Sigmoid colon (tissue), 6 donors: ENCODE measurements at regions not wholly inside any gene's neighbourhood (a gene's known extent, or its start where the extent isn't known, plus 50 kb on each side); places are given as distances from the start of the nearest gene placed in this dataset.

ENCODE experiments used
- DNase-seq: peaks from one replicate; pipeline ENCODE4 v3.0.0-alpha.2; 2019
- H3K27ac ChIP-seq, 4 donors: fragments of 200-600 bp; sonication (generic); one replicate each; pipeline ENCODE4 v1.5.1; 2016 to 2019; ENCODE audit warnings: mild to moderate bottlenecking in 1 of 4
- H3K27me3 ChIP-seq, 3 donors: fragments of 200-600 bp; sonication (generic); one replicate each; pipeline ENCODE4 v1.5.1; 2019; ENCODE audit warnings: mild to moderate bottlenecking in 1 of 3
- H3K36me3 ChIP-seq, 4 donors: fragments of 200-600 bp; sonication (generic); one replicate each; pipeline ENCODE4 v1.5.1; 2016 to 2019
- H3K4me1 ChIP-seq, 4 donors: fragments of 200-600 bp; sonication (generic); one replicate each; pipeline ENCODE4 v1.5.1; 2017 to 2019
- H3K4me3 ChIP-seq, 4 donors: fragments of 200-600 bp; sonication (generic); one replicate each; pipeline ENCODE4 v1.5.1; 2017 to 2019; ENCODE audit warnings: mild to moderate bottlenecking in 2 of 4, moderate library complexity in 1 of 4
- H3K9me3 ChIP-seq, 4 donors: fragments of 200-600 bp in 3 of 4; sonication (generic) in 3 of 4; one replicate each; pipeline versions ENCODE4 v1.5.1 to v1.6.1; 2013 to 2019
- EP300 ChIP-seq, 4 donors: sonication (generic); formaldehyde crosslinking; IDR thresholded peaks; one replicate each; pipeline ENCODE4 v1.6.1; 2017; ENCODE audit warnings: antibody characterized with exemption in 4 of 4
- POLR2A ChIP-seq, 2 donors: fragments of 450-650 bp; IDR thresholded peaks; one replicate each; pipeline ENCODE4 v1.6.1; 2016; ENCODE audit warnings: antibody characterized with exemption in 2 of 2, mild to moderate bottlenecking in 2 of 2, moderate library complexity in 2 of 2
- POLR2AphosphoS5 ChIP-seq, 4 donors: sonication (generic); formaldehyde crosslinking; IDR thresholded peaks; one replicate each; pipeline ENCODE4 v1.6.1; 2017; ENCODE audit warnings: antibody characterized with exemption in 4 of 4
- WGBS, 2 donors: extraction: QIAGEN DNeasy Blood & Tissue Kit; methylation state at CpG; one replicate each; pipeline ENCODE4 v1.1.7; 2013; 5-methylcytosine and 5-hydroxymethylcytosine counted together
- intact Hi-C: fragments of 100-400 bp; cut with DNase I; formaldehyde crosslinking; loops from one replicate; pipeline ENCODE4 v1.15.1; 2023
- TF ChIP-seq, protein P1 (sequence below), 4 experiments: fragments of 450-650 bp in 3 of 4; fragments of 200-600 bp in 1 of 4; IDR thresholded peaks; one replicate each; pipeline ENCODE4 v1.5.1; 2016 to 2019; ENCODE audit warnings: antibody characterized with exemption in 4 of 4, mild to moderate bottlenecking in 3 of 4, moderate library complexity in 2 of 4
- donor health status: healthy with polysubstance abuse.
- donor health status: healthy.

GRCh38 chr10:83352588-83352987 is 786.7 kb upstream of the GHITM start:
- Histone ChIP-seq H3K9me3 (peaks cover 0 to 3% (median 0%) of the 10 kb centered on the region in 4 donors), H3K27ac (no peak overlapping the region), H3K27me3 (no peaks in the 10 kb centered on the region), H3K4me3 (no peak overlapping the region), H3K36me3 (no peaks in the 10 kb centered on the region), H3K4me1 (no peaks in the 10 kb centered on the region)
- WGBS, 2 donors = 74 to 85% methylated on average over 3 of the region's 3 CpGs
- TF ChIP-seq, protein P1, sequence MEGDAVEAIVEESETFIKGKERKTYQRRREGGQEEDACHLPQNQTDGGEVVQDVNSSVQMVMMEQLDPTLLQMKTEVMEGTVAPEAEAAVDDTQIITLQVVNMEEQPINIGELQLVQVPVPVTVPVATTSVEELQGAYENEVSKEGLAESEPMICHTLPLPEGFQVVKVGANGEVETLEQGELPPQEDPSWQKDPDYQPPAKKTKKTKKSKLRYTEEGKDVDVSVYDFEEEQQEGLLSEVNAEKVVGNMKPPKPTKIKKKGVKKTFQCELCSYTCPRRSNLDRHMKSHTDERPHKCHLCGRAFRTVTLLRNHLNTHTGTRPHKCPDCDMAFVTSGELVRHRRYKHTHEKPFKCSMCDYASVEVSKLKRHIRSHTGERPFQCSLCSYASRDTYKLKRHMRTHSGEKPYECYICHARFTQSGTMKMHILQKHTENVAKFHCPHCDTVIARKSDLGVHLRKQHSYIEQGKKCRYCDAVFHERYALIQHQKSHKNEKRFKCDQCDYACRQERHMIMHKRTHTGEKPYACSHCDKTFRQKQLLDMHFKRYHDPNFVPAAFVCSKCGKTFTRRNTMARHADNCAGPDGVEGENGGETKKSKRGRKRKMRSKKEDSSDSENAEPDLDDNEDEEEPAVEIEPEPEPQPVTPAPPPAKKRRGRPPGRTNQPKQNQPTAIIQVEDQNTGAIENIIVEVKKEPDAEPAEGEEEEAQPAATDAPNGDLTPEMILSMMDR (IDR thresholded peaks at IDR 0.05) = no peak
- TF ChIP-seq POLR2AphosphoS5 (IDR thresholded peaks at IDR 0.05) (no peak), EP300 (IDR thresholded peaks at IDR 0.05) (no peak), POLR2A (IDR thresholded peaks at IDR 0.05) (no peak)
- no peak for DNase-seq
- intact Hi-C loops = no loop called here

DNA sequence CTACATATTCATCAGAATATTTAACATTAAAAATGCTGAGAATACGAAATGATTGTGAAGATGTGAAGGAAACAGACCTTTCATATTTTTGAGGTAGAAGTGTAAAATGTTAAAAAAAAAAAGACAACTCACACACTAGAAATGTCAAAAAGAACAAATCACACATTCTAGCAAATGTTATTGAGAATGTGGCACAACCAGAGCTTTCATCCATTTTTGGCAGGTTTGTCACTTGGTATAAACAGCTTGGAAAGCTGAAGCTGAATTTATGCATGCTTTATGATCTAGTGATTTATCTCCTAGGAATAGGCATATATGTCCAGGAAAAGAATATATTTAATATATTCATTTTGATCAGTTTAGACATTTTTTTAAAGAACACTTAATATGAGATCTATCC is 784.9 kb upstream of the GHITM start:
- no peak overlapping the region for H3K27ac ChIP-seq
- no peak overlapping the region for H3K4me3 ChIP-seq
- TF ChIP-seq, protein P1 (IDR thresholded peaks at IDR 0.05) = no peak
- TF ChIP-seq EP300 (IDR thresholded peaks at IDR 0.05) (no peak), POLR2AphosphoS5 (IDR thresholded peaks at IDR 0.05) (no peak), POLR2A (IDR thresholded peaks at IDR 0.05) (no peak)

DNA sequence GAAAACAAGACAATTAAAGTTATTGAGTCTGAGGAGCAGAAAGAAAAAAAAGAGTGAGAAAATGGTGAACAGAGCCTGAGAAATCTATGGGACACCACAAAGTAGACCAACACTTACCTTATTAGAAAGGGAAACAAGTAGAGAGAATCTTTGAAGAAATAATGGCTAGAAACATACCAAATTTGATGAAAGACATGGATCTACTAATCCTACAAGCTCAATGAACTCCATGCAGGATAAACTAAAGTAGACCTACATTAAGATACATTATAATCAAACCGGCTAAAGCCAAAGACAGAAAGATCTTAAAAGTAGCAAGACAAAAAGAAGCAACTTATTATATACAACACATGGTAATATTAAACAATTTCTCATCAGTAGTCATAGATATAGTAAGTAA is 782.3 kb upstream of the GHITM start:
- Histone ChIP-seq H3K27ac (no peak overlapping the region), H3K9me3 (peaks cover 0 to 3% (median 0%) of the 10 kb centered on the region in 4 donors), H3K4me3 (no peak overlapping the region), H3K4me1 (no peaks in the 10 kb centered on the region), H3K27me3 (no peaks in the 10 kb centered on the region), H3K36me3 (no peaks in the 10 kb centered on the region)
- intact Hi-C loops = no loop called here
- no peak for TF ChIP-seq POLR2AphosphoS5 (IDR thresholded peaks at IDR 0.05)
- TF ChIP-seq, protein P1 (IDR thresholded peaks at IDR 0.05) = no peak
- TF ChIP-seq POLR2A (IDR thresholded peaks at IDR 0.05) = no peak
- TF ChIP-seq EP300 (IDR thresholded peaks at IDR 0.05) = no peak
- 55 to 100% methylated on average over 1 of the region's 1 CpG for WGBS, 2 donors
- DNase-seq = no peak

More for the DNA sequence above, 784.9 kb upstream of the GHITM start:
- no peak for DNase-seq
- WGBS, 2 donors = 79 to 83% methylated on average over 1 of the region's 1 CpG
- no peaks in the 10 kb centered on the region for H3K36me3 ChIP-seq
- no peaks in the 10 kb centered on the region for H3K4me1 ChIP-seq
- intact Hi-C loops = no loop called here
- peaks cover 0 to 3% (median 0%) of the 10 kb centered on the region in 4 donors for H3K9me3 ChIP-seq
- no peaks in the 10 kb centered on the region for H3K27me3 ChIP-seq

- Histone ChIP-seq H3K4me3 (no peak overlapping the region), H3K27me3 (no peaks in the 10 kb centered on the region), H3K4me1 (no peaks in the 10 kb centered on the region), H3K36me3 (no peaks in the 10 kb centered on the region), H3K9me3 (peaks cover 0 to 3% (median 0%) of the 10 kb centered on the region in 4 donors), H3K27ac (no peak overlapping the region)
- DNase-seq = no peak
- no peak for TF ChIP-seq EP300 (IDR thresholded peaks at IDR 0.05)
- no peak for TF ChIP-seq POLR2A (IDR thresholded peaks at IDR 0.05)
- no peak for TF ChIP-seq POLR2AphosphoS5 (IDR thresholded peaks at IDR 0.05)
- TF ChIP-seq, protein P1 (IDR thresholded peaks at IDR 0.05) = no peak
- intact Hi-C loops = no loop called here
These were observed 781.7 kb upstream of the GHITM start for GRCh38 chr10:83357627-83358026.

DNA sequence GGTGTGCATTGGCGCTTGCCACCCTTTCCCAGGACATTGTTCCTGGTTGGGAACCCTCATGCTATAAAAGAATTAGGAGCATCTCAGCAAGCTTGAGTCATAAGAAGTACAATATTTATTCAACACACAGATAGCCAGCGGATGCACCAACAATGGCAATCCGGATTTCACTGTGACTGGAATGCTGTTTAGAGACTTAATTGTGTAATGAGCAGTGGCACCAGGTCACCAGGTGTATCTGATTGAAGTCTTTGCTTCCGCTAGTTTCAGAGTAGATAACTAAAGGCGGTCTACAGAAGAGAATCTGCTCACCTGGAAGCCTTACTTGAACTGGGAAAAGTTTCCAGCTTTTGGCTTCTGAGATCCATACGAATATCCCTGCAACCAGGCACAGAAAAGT is 772.3 kb upstream of the GHITM start:
- Histone ChIP-seq H3K4me3 (no peak overlapping the region), H3K9me3 (no peaks in the 10 kb centered on the region), H3K27me3 (no peaks in the 10 kb centered on the region), H3K36me3 (no peaks in the 10 kb centered on the region), H3K27ac (no peak overlapping the region), H3K4me1 (no peaks in the 10 kb centered on the region)
- 54 to 75% methylated on average over 6 of the region's 6 CpGs for WGBS, 2 donors
- intact Hi-C loops = no loop called here
- TF ChIP-seq POLR2A (IDR thresholded peaks at IDR 0.05) (no peak), EP300 (IDR thresholded peaks at IDR 0.05) (no peak), POLR2AphosphoS5 (IDR thresholded peaks at IDR 0.05) (no peak)
- TF ChIP-seq, protein P1 (IDR thresholded peaks at IDR 0.05) = no peak
- no peak for DNase-seq
